ENCODE measurements at regions not wholly inside any gene's neighbourhood (a gene's known extent, or its start where the extent isn't known, plus 50 kb on each side); places are given as distances from the start of the nearest gene placed in this dataset.
"Not testable (repeated sequence)": the region's sequence is repeated elsewhere in the genome, so short reads cannot be mapped to it uniquely, and the experiment has no call there.

DNA sequence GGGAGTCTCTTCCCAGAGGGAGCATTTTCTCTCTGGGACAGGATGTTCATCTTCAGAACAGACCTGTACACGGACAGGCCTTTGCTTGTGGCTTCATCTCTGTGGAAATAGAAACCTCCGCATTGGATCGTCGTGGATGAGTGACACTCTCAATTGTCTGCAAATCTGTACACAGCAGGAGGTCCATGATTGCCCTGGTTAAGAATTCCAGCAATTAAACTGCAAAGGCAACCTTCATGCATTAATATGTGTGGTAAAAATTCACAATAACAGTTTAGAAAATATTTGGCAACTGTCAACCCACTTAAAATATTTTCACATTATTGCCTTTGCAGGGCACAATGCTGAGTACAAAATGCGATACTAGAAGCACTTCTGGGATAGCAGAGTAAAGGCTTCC, 149.8 kb upstream of the SFSWAP start:
- H3K36me3 ChIP-seq: no peaks in the 10 kb centered on the region
- H3K9me3 ChIP-seq (ENCODE audit: severe bottlenecking): no peaks in the 10 kb centered on the region
- no peak for TF ChIP-seq CTCF (IDR thresholded peaks at IDR 0.05; ENCODE audit: low read depth, low read length)
- H3K27ac ChIP-seq: no peak overlapping the region
- H3K4me3 ChIP-seq (ENCODE audit: low read depth, low read length): no peak overlapping the region
- H3K27me3 ChIP-seq (ENCODE audit: insufficient read depth, low read depth, severe bottlenecking): no peaks in the 10 kb centered on the region
- no peak for DNase-seq

DNA sequence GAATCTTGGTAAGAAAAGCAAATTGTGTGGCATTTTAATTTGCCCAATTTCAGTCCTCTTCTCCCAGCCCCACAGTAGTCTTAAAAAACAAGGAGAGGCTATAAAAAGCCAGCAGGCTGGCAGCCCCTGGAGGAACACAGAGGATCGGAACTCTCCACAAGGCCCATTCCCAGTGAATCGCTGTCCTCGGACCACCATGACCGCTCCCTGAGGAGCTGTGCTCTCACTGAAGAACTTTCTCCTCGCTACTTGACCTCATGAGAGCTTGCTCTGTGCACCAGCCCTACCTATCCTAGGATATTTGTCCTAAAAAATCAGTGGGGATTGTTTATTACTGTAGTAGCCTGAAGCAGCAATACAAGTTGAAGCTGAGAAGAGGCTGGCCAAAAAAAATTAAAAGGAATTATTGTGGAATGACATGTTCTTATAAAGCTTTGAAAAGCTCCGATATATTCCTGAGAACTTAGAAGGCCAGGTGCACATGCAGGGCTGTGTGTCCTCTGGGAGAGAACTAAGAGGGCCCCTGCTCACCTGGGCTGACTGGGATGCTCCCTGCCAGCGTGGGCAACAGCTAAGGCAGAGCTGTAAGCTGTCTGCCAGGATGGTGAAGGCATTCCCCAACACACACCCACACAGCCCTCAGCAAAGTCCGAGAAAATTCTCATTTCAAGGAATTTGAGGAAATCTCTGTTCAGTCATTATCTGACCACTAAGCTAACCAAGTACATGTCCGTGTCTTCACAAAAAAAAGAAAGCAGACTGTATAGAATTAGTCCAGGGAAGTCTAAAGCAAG, 148.8 kb upstream of the SFSWAP start:
- no peaks in the 10 kb centered on the region for H3K9me3 ChIP-seq (ENCODE audit: severe bottlenecking)
- no peak overlapping the region for H3K27ac ChIP-seq
- H3K36me3 ChIP-seq: no peaks in the 10 kb centered on the region
- TF ChIP-seq CTCF (IDR thresholded peaks at IDR 0.05; ENCODE audit: low read depth, low read length): no peak
- H3K4me3 ChIP-seq (ENCODE audit: low read depth, low read length): no peak overlapping the region
- DNase-seq: no peak
- H3K27me3 ChIP-seq (ENCODE audit: insufficient read depth, low read depth, severe bottlenecking): no peaks in the 10 kb centered on the region

GRCh38 chr12:131564138-131564727, 146.7 kb upstream of the SFSWAP start:
- not testable (repeated sequence) for H3K9me3 ChIP-seq (ENCODE audit: severe bottlenecking)

GRCh38 chr12:131564845-131565244, 146.0 kb upstream of the SFSWAP start:
- no peak for TF ChIP-seq CTCF (IDR thresholded peaks at IDR 0.05; ENCODE audit: low read depth, low read length)
- DNase-seq: no peak
- Histone ChIP-seq H3K36me3 (no peaks in the 10 kb centered on the region), H3K4me3 (ENCODE audit: low read depth, low read length) (no peak overlapping the region), H3K27me3 (ENCODE audit: insufficient read depth, low read depth, severe bottlenecking) (no peaks in the 10 kb centered on the region), H3K9me3 (ENCODE audit: severe bottlenecking) (no peaks in the 10 kb centered on the region), H3K27ac (no peak overlapping the region)

More at GRCh38 chr12:131564138-131564727, 146.7 kb upstream of the SFSWAP start:
- H3K36me3 ChIP-seq; H3K27me3 ChIP-seq (ENCODE audit: insufficient read depth, low read depth, severe bottlenecking); H3K27ac ChIP-seq; H3K4me3 ChIP-seq (ENCODE audit: low read depth, low read length); DNase-seq: not testable (repeated sequence)

GRCh38 chr12:131565267-131566015, 145.4 kb upstream of the SFSWAP start:
- H3K36me3 ChIP-seq: no peaks in the 10 kb centered on the region
- DNase-seq: no peak
- H3K27ac ChIP-seq: no peak overlapping the region
- no peaks in the 10 kb centered on the region for H3K27me3 ChIP-seq (ENCODE audit: insufficient read depth, low read depth, severe bottlenecking)
- no peak for TF ChIP-seq CTCF (IDR thresholded peaks at IDR 0.05; ENCODE audit: low read depth, low read length)
- H3K9me3 ChIP-seq (ENCODE audit: severe bottlenecking): no peaks in the 10 kb centered on the region
- H3K4me3 ChIP-seq (ENCODE audit: low read depth, low read length): no peak overlapping the region

- no peak for DNase-seq
- no peaks in the 10 kb centered on the region for H3K27me3 ChIP-seq (ENCODE audit: insufficient read depth, low read depth, severe bottlenecking)
- no peak for TF ChIP-seq CTCF (IDR thresholded peaks at IDR 0.05; ENCODE audit: low read depth, low read length)
- H3K4me3 ChIP-seq (ENCODE audit: low read depth, low read length): no peak overlapping the region
- H3K27ac ChIP-seq: no peak overlapping the region
- H3K9me3 ChIP-seq (ENCODE audit: severe bottlenecking): no peaks in the 10 kb centered on the region
- no peaks in the 10 kb centered on the region for H3K36me3 ChIP-seq
Measured at GRCh38 chr12:131568336-131568735, 142.6 kb upstream of the SFSWAP start.
